ENCODE measurements at regions not wholly inside any gene's neighbourhood (a gene's known extent, or its start where the extent isn't known, plus 50 kb on each side); places are given as distances from the start of the nearest gene placed in this dataset.
A peak's percentile ranks its signal among the peaks of the same experiment; 100 is the strongest.
"Not testable (repeated sequence)": the region's sequence is repeated elsewhere in the genome, so short reads cannot be mapped to it uniquely, and the experiment has no call there.

GRCh38 chrX:63581906-63582305 is 203.1 kb downstream of the ARHGEF9 start:
- no peak for DNase-seq (ENCODE audit: low read depth)

DNA sequence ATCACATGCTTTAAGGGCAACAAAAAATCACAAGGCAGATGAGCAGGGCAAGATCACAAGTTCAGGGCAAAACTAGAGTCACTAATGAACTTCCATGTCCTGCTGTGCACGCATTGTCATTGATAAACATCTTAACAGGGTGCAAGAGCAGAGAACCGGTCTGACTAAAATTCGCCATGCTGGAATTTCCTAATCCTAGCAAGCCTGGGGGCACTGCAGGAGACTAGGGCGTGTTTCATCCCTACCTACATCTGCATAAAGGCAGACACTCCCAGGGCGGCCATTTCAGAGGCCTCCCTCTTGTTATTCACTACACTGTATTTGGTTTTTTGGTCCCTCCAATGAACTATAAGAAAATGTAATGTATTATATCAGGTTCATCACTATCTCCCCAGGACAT is 203.6 kb downstream of the ARHGEF9 start:
- DNase-seq (ENCODE audit: low read depth): no peak

GRCh38 chrX:63576533-63576932 is 208.5 kb downstream of the ARHGEF9 start:
- DNase-seq (ENCODE audit: low read depth): no peak

DNA sequence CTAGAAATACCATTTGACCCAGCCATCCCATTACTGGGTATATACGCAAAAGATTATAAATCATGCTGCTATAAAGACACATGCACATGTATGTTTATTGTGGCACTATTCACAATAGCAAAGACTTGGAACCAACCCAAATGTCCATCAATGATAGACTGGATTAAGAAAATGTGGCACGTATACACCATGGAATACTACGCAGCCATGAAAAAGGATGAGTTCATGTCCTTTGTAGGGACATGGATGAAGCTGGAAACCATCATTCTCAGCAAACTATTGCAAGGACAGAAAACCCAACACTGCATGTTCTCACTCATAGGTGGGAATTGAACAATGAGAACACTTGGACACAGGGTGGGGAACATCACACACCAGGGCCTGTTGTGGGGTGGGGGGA is 209.3 kb downstream of the ARHGEF9 start:
- not testable (repeated sequence) for DNase-seq (ENCODE audit: low read depth)

GRCh38 chrX:63566856-63567255 is 215.7 kb upstream of the SPIN4 start:
- no peak for DNase-seq (ENCODE audit: low read depth)

DNA sequence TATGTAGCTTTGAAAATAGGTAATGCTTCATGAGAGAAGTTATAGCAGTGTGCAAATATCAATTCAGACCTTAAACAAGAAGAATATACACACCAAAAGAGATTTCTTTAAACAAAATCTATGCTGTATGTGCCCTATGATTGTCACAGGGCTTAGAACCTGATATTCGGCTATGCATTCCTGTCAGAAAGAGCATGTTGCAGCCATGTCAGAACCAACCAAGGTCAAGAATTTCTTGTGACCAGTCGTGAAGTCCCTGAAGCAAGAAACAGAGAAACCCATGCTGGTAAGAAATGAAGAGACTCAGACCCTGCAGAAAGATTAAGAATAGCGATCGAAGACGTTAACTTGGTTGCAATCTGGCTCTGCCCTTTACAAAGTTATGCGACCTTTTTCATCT is 210.3 kb upstream of the SPIN4 start:
- peak; percentile 3 for DNase-seq (ENCODE audit: low read depth)

- peak; percentile 77 for DNase-seq (ENCODE audit: low read depth)
Measured at GRCh38 chrX:63560601-63561218, 209.6 kb upstream of the SPIN4 start.

DNA sequence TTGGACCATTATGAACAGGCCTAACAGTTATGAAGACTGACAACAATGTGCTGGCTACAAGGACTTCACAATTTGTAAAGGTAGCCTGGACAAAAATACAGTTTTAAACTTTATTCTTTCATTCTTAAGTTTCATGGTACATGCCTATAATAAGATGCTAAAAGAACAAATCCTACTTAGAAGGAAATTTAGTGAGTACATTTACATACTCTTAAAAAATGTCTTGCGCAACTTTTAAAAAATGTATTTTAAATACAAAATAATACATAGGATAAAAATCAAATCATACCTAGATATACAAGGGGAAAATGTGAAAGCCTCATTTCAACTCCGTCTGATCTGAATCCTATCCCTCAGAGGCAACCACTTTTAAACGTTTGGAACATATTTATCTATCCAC is 200.7 kb upstream of the SPIN4 start:
- no peak for DNase-seq (ENCODE audit: low read depth)

- DNase-seq (ENCODE audit: low read depth): no peak
Measured at GRCh38 chrX:63530654-63531053, 179.5 kb upstream of the SPIN4 start.

GRCh38 chrX:63529961-63530360 is 178.8 kb upstream of the SPIN4 start:
- DNase-seq (ENCODE audit: low read depth): no peak

DNA sequence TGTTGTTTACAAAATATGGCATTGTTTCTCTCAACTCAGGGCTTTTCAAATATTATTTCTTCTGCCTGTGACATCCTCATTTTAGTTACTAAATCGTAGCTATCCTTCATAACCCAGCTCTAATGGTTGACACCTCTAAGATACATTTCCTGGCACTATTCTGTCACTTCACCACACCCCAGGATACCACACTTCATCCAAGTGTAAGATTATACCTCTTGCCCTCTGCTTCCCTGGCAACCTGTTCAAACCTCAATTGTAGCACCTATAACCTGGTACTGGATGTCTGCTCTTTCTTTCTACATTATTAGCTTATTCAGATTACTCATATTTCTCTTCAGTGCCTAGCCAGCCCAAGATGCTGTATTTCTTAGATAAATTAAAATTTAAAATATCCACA is 175.7 kb upstream of the SPIN4 start:
- DNase-seq (ENCODE audit: low read depth): no peak

DNA sequence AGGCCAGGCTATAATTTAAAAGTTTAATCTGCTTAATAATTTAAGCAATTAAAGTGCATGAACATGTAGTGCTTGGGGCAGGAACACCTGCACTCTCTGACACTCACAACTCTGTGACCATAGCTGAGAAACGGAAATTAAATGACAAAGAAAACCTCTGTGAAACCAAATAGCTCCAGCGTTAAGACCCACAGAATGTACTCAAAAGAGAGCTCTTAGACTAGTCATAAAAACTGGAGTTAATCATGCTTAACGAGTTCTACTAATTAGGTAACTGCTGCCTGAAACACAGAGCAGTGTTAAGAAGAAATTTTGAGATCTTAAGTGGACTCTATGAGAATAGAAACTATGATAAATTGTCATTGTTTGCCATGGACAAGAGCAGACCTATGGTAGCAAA is 174.4 kb upstream of the SPIN4 start:
- no peak for DNase-seq (ENCODE audit: low read depth)

DNA sequence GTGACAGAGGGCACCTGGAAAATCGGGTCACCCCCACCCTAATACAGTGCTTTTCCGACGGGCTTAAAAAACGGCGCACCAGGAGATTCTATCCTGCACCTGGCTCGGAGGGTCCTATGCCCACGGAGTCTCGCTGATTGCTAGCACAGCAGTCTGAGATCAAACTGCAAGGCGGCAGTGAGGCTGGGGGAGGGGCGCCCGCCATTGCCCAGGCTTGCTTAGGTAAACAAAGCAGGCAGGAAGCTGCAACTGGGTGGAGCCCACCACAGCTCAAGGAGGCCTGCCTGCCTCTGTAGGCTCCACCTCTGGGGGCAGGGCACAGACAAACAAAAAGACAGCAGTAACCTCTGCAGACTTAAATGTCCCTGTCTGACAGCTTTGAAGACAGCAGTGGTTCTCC is 168.2 kb upstream of the SPIN4 start:
- not testable (repeated sequence) for DNase-seq (ENCODE audit: low read depth)

DNA sequence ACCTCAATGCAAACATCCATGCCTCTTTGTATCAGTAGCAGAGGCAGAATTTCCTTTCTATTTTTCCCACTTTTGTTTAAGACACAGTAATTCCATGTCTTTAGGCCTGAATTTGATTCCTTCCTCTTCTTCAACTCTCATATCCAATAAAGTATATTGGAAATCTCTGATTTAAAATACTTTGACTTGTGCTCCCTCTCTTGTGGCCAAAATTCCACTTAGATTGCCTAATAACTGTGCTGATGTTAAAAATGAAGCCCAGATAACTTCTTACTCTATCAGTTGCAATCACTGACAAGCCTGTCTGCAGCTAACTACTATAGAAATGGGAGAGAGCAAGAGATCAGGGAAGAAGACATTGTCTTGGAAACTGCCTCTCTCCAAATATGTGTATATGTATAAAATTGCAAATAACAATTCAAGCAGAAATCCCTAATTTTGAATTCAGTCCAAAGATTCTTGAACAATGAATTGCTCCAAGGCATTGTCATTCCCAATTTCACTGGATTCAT is 163.5 kb upstream of the SPIN4 start:
- peak; percentile 18 for DNase-seq (ENCODE audit: low read depth)

DNA sequence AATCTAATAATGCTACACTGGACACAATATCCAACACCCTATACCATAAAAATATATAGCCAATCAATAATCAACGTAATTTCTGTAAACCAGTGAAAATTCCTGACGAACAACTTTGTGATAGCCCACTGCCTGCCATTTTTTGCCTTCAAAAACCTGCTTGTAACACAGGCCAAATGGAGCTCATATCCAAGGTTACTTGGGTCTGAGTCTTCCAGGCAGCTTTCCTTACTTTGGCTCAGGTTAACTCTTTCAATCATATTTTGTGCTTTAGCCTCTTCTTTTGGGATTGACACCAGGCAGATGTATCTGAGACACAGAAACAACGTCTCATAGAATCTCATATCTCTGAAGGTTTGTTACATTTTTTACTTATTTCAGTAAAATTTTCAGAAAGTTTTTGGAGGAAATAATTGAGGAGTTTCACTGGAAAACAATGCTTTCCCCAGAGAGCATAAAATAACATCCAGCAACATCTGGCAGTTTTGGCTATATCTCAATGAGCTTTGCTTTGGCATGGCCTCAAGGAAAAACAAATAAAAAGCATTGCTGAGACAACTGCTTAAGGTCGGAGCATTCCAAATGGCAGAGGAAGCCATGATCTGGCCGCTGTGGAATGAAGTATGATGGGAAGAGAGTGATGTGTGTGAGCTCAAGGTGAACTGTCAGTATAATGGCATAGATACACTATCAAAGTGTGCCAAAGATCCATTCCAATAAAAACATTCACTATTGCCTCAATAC is 162.9 kb upstream of the SPIN4 start:
- DNase-seq (ENCODE audit: low read depth): peak; percentile 83

DNA sequence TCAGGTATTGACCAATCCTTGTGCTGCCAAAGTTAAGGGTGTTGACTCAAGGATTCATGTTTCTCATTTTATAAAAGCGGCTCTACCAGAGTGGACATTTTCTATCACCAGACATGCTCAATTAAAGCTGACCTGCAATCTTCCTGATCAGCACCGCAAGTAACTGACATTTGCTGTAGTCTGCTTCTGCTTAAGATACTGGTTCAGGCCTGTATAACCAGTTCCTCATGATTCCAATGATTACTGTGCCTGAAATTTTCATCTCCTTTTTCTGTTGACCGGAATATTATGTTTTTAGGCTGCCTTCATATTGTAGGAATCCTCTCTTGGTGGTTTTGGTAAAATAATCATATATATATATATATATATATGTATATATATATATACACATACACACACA is 160.2 kb upstream of the SPIN4 start:
- DNase-seq (ENCODE audit: low read depth): no peak

- no peak for DNase-seq (ENCODE audit: low read depth)
Measured at GRCh38 chrX:63508668-63509067, 157.5 kb upstream of the SPIN4 start.

DNA sequence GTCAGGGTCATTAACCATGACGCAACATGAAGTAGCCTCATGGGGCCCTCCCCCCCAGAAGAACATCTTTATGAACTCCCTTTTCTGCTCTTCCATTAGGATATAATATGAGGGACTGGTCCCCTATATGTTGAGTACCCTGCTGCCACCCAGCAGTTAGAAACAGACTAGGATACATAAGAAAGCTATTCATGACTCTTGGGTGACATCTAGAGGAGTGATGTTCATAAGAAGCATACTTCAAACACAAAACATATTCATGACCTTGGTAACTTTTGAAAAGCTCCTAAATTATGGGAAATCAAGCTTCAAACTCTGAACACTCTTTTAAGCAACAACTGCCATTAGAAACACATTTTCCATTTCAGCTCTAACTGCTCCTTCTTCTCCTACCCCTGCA is 155.2 kb upstream of the SPIN4 start:
- DNase-seq (ENCODE audit: low read depth): peak; percentile 42

- DNase-seq (ENCODE audit: low read depth): peak; percentile 59
Measured at GRCh38 chrX:63503541-63503940, 152.4 kb upstream of the SPIN4 start.

DNA sequence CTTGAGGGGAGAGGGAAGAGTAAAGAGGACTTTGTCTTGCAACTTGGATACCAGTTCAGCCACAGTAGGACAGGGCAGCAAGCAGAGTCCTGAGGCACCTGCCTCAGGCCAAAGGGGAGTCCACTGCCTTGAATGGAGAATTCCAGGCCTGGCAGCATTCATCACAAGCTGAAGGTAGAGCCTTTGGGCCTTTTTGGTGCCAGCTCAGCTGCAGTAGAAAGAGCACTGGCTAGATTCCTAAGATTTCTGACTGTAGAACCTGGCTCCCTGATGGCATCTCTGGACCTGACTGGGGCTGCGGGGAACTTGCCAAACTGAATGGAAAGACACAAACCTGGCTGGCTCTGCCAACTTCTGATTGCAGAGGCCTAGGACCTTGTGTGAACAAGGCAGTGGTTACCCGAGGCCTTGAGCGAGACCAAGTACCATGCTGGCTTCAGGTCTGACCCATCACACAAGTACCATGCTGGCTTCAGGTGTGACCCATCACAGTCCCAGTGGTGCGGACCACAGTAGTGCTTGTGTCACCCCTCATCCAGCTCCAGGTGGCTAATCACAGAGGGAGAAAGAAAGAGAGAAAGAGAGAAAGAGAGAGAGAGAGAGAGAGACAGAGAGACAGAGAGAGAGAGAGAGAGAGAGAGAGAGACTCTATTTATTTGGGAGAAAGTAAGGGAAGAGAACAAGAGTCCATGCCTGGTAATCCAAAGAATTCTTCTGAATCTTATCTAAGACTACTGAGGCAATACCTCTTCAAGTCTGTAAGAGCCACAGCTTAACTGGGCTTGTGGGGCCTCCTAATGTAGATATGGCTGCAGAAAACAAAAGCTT is 137.6 kb upstream of the SPIN4 start:
- DNase-seq (ENCODE audit: low read depth): no peak

- no peak for DNase-seq (ENCODE audit: low read depth)
Measured at GRCh38 chrX:63475200-63475599, 124.1 kb upstream of the SPIN4 start.

- DNase-seq (ENCODE audit: low read depth): no peak
Measured at GRCh38 chrX:63471004-63471403, 119.9 kb upstream of the SPIN4 start.

DNA sequence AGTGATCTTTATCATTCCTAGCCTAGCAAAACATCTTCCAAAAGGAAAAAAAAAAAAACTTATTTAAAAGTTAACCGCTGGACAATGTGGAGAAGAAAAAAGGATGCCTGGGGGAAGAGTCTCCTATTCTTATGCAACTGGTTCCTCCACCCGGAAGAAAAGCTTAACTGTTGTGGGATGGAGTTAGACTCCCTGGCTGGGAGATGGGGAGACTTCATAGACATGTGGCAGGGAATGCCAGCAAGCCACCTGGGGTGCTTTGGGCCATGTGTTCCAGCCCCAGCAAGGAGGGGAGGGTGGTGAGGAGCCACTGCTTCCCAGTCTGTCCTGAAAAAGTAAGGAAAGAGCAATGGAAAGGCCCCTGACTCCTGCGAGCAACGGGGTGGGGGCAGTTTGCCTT is 119.4 kb upstream of the SPIN4 start:
- DNase-seq (ENCODE audit: low read depth): no peak
